ENCODE measurements at regions not wholly inside any gene's neighbourhood (a gene's known extent, or its start where the extent isn't known, plus 50 kb on each side); places are given as distances from the start of the nearest gene placed in this dataset.

DNA sequence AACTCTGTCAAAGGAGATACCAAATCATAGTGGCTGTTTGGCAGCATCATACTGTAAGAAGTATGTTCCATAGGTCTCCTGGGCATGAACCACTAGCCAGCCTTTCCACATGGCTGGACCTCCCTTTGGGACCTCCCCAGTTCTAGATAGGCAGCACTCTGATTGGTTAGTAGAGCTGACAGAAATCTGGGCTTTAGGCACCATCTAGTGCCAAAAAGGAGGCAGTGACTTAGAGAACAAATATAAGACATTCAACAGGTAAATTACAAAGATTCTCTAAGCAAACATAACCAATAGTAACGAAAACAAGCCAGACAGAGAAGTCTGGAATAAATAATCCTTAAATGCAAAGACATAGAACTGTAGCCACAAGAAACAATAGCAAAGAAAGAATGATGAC is 148.0 kb upstream of the PDE3A start:
- no peak for DNase-seq

DNA sequence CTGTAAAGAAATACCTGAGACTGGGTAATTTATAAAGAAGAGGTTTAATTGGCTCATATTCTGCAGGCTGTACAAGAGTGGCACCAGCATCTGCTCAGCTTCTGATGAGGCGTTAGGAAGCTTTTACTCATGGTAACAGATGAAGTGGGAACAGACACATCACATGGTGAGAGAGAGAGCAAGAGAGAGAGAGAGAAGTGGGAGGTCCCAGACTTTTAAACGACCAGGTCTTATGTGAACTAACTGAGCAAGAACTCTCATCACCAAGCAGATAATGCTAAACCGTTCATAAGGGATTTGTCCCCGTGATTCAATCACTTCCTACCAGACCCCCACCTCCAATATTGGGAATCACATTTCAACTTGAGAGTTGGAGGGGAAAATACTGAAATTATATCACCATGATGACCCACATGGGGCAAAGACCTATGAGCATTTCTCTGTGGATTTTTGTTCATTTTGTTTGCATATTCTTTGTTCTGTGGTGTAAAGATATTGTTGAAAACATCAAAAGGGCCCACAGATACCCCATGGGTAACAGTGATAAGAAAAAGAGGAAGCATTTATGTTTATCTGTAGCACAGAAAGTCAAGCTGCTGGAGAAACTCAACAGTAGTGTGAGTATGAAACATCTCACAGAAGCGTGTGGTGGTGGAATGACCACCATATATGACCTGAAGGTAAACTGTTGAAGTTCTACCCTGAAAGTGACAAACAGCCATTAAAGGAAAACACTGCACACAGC is 135.2 kb upstream of the PDE3A start:
- DNase-seq, result no peak

DNA sequence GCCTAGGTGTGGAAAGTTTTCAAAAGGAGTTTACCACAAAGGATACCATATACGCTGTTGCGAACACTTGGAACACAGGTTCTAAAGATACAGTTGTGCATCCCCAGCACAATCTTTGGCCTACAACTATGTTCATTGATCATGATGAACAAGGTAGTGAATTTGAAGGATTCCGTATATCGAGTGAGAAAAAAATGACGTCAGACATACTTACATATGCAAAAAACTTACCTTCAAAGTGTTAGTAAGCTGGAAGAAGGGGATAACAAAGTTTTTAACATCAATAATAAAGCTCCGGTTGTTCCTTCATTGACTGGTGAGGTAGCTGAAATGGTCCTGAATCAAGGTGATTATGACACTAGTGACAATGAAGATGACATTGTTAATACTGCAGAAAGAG is 133.9 kb upstream of the PDE3A start:
- no peak for DNase-seq

DNA sequence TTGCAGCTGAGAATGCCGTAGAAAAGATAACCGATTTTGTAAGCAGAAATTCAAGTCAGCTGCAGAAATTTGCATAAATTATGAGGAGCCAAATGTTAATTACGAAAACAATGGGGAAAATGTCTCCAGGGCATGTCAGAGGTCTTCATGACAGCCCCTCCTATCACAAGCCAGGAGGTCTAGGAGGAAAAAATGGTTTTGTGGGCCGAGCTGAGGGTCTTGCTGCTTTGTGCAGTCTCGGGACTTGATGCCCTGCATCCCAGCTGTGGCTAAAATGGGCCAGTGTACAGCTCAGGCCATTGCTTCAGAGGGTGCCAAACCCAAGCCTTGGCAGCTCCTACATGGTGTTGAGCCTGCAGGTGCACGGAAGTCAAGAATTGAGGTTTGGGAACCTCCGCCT is 131.2 kb upstream of the PDE3A start:
- no peak for DNase-seq

DNA sequence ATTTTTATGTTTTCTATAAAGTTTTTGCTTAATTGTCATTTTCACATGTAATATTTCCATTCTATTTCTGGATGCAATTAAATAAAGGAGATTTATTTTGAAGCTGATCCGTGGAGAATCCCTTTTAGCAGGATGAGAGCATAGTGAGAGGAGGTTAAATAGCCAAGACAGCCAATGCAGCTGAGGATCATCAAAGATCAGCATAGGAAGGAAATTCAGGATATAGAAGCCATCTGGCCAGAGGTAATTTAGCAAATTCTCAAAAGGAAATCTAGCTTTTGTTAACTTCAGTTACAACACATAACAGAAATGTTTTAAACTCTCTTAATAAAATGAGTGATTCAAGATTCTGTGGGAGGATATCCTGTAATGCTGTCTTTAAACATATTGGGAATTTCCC is 122.8 kb upstream of the PDE3A start:
- no peak for DNase-seq

DNA sequence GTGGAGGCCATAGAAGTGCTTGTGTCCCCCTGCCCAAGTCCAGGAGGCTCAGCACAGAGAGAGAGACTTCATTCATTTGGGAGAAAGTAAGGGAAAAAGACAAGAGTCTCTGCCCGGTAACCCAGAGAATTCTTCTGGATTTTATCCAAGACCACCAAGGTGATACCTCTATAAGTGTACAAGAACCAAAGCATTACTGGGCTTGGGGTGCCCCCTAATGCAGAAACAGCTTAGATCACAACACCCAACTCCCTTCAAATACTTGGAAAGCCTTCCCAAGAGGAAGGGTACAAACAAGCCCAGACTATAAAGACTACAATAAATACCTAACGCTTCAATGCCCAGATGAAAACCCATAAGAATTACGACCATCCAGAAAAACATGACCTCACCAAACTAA is 119.7 kb upstream of the PDE3A start:
- DNase-seq, result no peak

DNA sequence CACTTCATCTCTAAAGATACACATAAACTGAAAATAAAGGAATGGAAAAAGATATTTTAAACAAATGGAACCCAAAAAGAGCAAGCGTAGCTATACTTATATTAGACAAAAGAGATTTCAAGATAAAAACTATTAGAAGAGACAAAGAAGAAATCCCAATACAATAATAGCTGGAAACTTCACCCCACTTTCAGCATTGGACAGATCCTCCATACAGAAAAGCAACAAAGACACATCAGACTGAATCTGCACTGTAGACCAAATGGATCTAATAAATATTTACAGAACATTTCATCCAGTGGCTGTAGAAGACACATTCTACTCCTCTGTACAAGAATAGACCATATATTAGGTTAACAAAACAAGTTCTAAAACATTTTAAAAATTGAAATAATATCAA is 117.6 kb upstream of the PDE3A start:
- no peak for DNase-seq

DNA sequence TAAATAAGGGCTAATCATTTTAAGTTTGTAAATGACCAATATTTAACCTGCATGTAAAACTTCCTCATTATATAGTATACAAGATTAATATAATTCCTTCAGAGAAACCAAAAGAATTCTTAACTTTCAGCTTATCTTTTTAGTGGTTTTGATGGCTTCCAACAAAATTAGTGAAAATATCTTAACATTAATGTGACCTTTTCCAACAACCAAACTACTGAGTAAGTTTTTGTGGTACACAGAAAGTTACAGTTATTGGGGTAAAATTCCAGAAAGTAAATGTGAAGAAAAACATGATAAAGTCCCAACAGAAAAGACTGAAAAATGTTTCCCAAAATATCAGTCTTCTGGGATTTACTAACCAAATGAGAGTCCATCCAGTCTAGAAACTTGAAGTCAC is 111.0 kb upstream of the PDE3A start:
- no peak for DNase-seq

DNA sequence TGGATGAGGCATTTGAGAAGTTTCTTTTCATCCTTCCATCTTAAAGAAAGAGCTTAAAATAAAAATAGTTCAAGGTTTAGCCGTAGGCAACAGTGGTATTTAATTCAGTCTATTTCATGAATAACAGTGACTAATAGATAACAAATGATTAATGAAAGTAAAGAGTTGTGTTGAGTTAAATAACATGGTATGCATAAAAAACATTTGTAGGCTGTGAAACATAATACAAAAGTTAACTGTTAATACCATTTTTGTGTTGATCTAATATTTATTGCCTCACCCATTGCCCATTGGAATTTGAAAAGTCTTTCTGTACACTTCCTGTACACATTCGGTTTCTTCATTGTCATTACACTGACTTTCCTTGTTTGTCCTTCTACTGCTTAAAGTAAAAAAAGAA is 108.6 kb upstream of the PDE3A start:
- no peak for DNase-seq

DNA sequence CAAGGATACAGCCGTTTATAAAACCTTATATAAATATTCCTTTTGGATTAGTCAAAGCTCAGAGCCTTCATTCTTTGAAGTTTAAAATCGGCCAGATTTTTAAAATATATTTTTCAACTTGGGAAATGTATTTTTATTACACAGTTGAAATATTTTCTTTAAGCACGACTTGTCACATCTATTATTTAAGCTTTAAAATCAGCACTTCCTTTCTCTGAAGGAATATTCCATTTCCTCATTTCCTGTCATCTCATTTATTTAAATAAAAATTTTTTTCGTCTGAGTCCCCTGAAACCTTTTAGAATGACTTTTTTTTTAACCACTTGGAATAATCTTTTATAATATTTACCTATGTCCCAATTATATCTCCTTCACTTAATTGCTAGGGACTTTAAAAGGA is 107.5 kb upstream of the PDE3A start:
- DNase-seq, result no peak

DNA sequence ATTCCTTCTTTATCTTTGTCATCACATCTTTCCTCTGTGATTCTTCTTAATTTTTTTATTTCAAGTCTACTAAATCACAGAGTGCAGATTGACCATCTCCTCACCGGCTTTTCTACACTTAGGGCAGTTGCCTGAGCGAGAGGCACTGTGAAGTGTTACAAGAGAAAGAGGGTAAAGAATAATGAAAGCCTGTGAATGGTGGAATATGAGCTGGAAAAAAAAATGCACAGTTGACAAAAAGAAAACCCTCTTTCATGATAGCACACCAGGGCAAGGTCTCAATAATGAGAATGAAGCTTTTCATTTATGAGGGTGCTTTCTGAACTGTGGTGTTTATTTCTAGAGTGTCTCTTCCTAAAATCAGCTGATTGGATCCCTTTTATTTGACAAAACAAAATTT is 106.2 kb upstream of the PDE3A start:
- no peak for DNase-seq

DNA sequence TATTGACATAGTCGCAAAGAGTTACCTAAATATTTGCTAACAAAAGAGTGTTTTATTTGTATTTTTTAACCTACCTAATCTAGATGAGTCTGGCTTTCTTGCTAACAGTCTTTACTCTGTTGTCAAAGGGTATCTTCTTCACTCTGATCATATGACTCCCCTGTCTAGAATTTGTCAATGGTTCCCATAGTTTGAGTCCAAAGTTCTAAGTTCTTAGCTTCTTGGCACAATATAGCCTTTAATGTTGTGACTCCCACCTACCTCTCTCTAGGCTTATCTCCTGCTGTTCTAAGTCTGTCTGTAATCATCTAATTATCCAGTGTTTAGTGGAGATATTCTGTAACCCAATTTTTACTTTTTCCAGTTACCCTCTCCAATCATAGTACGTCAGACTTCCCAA is 104.3 kb upstream of the PDE3A start:
- DNase-seq, result no peak

DNA sequence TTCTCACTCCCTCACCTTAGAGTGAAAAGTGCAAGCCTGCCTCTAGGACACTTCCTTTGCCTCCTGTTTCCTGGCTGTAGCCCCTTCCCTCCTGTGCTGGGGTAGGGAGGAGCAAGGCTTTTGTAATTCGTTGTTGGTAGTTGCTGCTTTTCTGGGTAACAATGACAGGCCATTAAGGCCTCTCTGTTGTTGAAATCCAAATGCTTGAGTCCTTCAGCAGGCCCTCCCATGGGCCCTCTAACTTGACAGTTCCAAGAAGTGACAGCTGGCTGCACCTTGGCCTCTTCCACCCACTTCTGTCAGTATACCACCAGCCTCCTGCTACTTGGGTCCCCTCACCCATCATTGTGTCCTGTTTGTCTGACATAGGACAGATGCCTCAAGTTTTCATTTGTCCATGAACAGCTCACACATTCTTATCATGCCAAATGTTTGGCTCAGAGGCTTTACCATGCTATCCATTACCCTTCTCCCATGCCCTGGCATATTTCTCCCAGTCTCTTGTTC is 103.7 kb upstream of the PDE3A start:
- DNase-seq, result no peak

DNA sequence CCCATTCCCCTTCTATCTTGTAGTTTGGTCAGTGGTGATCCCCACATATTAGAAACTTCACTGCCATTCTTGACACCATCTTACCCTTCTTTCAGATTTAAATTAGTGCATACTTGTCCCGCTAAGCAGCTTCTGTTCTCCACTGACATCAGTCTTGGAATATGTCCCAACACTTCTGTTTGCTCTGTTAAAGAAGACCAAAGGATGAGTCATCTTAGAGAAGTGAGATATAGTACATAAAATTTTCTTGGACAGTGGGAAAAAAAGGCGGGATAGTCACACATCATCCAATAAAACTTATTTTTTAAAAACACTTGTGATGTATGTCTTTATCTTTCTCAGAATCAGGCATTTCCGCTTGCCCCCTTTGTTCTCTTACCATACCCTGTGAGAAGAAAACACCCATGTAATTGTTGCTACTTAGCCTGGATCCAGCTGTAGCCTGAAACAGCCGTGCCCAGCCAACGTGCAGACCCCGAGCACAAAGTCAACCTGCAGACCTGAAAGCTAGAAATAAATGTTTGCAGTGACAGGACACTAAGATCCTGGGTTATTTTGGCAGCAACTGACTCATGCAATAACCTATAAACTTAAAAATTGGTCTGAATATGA is 100.1 kb upstream of the PDE3A start:
- DNase-seq, result no peak

DNA sequence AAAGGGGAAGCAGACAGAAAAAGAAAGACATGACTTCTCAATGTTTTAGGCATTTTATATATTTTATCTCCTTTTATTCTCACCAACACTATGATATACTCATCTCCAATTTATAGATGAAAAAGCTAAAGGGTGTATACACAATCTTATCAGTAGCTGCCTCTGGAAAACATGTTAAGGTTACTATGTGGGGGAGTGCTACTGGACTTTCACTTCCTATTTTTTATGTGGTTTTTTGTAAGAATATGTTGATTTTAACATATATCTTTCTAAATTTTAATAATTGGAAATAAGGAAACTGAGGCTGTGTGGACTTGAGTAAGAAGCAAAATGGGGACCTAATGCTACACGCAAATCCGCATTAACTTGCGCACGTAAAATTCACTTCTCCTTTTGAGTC is 99.6 kb upstream of the PDE3A start:
- DNase-seq, result no peak

DNA sequence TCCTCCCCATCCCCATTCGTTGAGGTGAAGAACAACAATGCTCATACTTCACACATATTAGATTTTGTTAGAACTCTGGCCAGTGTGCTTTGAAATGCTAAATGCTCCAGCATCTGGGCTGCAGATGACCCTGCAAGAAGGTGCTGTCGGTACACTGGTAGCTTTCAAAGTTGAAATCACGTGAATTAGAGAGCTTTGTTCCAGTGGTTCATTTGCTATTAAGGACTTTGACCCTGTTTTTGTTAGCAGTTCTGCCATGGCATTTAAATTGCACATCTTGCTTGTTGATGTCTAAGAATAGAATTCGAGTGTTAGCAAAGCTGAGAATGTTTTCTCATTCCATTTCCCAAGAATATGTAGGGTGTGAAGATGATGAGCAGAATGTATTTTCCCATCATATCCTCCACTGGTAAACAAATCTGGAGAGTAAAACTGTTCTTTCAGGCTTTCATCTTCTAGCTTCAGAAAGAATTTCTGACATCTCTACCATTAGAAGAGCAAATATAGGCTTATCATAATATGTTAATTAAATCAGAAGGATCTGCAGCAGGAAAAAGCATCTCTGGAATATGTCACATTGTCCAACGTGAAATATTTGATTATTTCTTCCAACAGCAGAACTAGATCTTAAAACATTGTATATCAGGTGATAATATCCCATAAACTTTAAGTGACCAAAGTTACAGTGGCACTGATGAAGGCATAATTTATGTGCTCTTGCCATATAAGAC is 98.8 kb upstream of the PDE3A start:
- DNase-seq, result no peak

DNA sequence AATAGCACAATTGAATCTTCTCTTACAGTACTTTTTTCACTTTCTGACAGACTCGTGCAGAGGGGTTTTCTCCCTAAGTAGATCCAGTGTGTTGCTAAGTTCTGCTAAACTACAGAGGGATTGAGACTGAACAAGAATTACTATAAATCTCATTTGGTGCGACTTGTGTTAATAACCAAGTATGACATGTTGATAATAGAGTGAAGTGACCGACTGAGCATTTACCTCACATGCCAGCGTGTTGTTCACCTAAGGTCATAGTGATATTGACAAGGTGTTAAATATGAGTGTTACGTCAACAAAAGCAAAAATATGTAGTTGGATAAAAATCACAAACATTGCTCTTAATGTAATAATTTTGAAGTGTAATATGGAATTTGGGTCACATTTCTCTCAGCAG is 97.8 kb upstream of the PDE3A start:
- no peak for DNase-seq

DNA sequence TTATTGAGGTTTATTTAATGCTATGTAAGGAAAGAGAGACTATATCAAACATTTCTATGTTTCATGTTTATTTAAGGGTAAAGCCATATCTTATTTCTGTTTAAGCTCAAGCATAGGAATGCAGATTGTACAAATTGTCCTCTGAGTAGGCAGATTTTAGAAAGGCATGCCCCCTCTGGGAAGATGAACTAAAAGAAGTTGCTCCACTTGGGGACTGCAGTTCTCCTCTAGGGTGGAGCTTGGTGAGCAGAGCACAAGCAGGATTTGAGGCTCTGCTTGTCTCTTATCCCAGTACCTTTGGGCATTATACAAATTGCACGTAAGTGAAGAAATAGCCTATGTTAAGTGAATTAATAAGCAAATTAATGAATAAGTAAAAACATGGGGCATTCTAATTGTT is 96.2 kb upstream of the PDE3A start:
- no peak for DNase-seq

DNA sequence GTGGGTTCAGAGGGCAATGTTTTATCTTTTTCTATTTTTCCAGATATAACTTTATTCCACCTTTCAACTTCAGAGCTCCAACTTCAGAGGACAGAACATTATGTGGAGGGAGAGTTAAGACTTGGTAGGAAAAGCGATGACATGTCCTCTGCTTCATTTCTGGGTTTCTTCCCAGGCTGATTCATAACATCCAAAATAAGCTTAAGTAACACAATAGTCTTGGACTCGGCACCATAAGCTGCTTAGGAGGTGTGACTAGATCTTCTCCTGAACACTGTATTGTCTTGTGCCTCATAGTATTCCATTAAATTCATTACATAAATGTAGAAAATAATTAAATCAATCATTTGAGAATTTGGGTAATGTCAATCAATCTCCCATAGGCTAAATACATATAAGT is 95.5 kb upstream of the PDE3A start:
- DNase-seq, result no peak

DNA sequence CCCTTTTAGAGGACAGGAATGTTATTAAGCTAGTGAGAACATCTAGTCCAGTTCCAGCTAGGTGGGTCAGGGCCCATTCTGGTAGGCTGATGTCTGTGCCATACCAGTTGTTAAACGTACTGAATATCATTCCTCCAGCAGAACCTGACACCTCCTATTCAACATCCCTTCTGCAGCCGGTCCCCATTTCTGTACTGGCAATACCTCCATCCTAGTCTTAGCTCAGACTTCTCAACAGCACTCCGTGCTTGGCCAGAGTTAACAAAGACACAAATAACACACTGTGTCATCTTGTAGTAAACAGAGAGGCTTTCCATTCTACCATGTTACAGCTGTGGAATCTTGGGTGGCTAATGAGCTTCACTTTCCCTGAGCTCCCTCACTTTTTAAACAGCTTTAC is 94.3 kb upstream of the PDE3A start:
- DNase-seq, result no peak

DNA sequence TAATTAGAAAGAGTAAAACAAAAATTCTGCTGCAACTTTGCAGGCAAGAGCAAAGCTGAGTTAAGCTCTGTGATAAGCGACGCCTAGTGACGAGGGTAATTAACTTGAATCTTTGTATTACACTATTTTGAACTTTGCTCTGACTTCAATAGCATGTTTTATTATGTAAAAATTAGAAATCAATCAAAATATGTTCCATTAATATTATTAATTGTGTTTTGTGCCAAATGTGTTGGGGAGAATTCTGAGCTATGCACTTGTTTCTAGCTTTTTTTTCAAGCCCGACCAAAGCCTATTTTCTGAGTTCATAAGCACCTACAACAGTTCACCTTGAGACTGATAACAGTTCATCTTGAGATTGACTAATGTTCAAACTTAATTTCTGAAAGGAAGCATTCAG is 90.1 kb upstream of the PDE3A start:
- DNase-seq, result no peak

DNA sequence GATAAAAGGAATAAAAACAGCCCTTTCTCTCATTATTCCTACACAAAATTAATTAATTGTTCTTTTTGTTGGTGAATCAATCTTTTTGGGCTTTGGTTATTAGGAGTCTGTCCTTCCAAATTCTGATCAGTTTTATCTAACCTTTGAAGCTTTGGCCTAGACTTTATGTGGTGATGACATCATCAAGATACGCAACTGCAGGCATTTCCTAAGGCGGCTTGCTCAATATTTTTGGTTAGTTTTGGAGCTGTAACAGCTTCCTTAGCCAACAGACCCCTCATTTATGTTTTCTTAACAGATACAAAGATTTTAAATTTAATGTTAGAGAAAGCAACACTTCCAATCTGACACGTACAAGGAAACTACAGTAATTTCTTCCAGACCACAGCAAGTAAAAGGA is 87.8 kb upstream of the PDE3A start:
- DNase-seq, result no peak

DNA sequence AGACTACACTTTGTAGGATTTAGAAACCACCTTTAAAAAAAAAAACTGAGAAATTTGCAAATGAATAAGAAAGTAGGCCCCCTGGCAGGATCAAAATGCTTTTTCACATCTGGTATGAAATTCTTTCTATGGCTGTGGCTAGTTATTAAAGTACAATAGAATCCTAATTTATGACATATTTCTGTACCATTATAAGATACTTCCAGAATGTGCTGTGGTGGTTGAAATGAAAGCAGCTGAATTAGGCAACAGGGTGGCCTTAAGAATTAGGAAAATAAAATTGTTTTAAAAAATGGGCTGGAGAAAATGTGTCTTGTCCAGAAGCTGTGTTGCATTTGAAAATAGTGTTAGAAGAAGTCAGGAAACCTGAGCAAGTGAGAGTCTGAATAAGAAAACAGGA is 85.9 kb upstream of the PDE3A start:
- DNase-seq, result no peak

DNA sequence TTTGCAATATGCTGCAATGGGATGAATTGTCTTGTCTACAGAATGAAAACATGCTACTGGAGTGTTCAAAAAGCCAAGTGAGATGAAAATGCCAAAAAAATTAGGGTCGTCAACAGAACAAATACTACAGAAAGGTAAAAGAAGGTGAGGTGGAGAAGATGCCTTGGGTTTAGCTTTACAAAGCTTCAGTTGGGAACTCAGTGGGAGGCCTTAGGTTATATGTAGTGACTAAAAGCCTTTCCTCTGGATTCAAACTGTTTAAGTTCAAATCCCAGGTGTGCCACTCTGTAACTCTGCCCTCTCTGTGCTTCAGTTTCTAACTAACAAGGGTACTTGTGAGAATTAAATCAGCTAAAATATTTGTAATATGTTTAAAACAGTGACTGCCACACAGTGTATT is 84.9 kb upstream of the PDE3A start:
- no peak for DNase-seq
